H1 (cell line): ENCODE measurements at regions not wholly inside any gene's neighbourhood (a gene's known extent, or its start where the extent isn't known, plus 50 kb on each side); places are given as distances from the start of the nearest gene placed in this dataset.
A peak's percentile ranks its signal among the peaks of the same experiment; 100 is the strongest.

Experiments used
- CTCF ChIA-PET: fragments of 300-600 bp; sonication (Branson Sonifier 250); formaldehyde crosslinking; loops from one replicate; lab custom pipeline; 2021; ENCODE audit not compliant: partially characterized antibody; lab: Charles Lee
- POLR2A ChIA-PET: fragments of 300-600 bp; sonication (Branson Sonifier 250); formaldehyde crosslinking; loops from one replicate; lab custom pipeline; 2021; ENCODE audit warnings: inconsistent platforms; ENCODE audit not compliant: partially characterized antibody; lab: Charles Lee
- DNase-seq, 2 experiments: peaks; one replicate each; pipeline versions ENCODE4 v3.0.0 to v3.0.0-alpha.2; 2010 to 2022; ENCODE audit warnings: low spot score in 2 of 2, low read depth in 1 of 2, mixed read lengths in 1 of 2
- FAIRE-seq: peaks from 2 replicates; lab custom pipeline; 2011; peaks lifted over from hg19 to GRCh38; lab: Jason Lieb, UNC
- H2AFZ ChIP-seq: 2 replicates; pipeline ENCODE4 v1.8.1; 2012; ENCODE audit warnings: low read length, inconsistent platforms
- H2AK5ac ChIP-seq: 2 replicates; pipeline ENCODE4 v1.6.1; 2013; ENCODE audit warnings: low read depth, low read length
- H2BK120ac ChIP-seq: replicated peaks from 2 replicates; pipeline ENCODE3; 2013; ENCODE audit warnings: low read depth, low read length, inconsistent platforms
- H2BK12ac ChIP-seq: 2 replicates; pipeline ENCODE4 v1.6.1; 2013; ENCODE audit warnings: low read depth, low read length
- H2BK15ac ChIP-seq: 2 replicates; pipeline ENCODE4 v1.6.1; 2013; ENCODE audit warnings: low read length
- H2BK20ac ChIP-seq: 2 replicates; pipeline ENCODE4 v1.6.1; 2013; ENCODE audit warnings: low read length
- H2BK5ac ChIP-seq: 2 replicates; pipeline ENCODE4 v1.6.1; 2013; ENCODE audit warnings: low read depth, low read length
- H3K14ac ChIP-seq: 2 replicates; pipeline ENCODE4 v1.6.1; 2013; ENCODE audit warnings: inconsistent platforms; ENCODE audit not compliant: insufficient read length
- H3K18ac ChIP-seq: 2 replicates; pipeline ENCODE4 v1.6.1; 2013; ENCODE audit warnings: low read length; ENCODE audit errors: extremely low read depth
- H3K23ac ChIP-seq: 2 replicates; pipeline ENCODE4 v1.6.1; 2013; ENCODE audit warnings: inconsistent platforms; ENCODE audit not compliant: insufficient read length
- H3K23me2 ChIP-seq: 2 replicates; pipeline ENCODE4 v1.6.1; 2013; ENCODE audit warnings: low read depth, low read length
- H3K27ac ChIP-seq: 2 replicates; pipeline ENCODE4 v1.6.1; 2011; ENCODE audit warnings: low read depth, low read length, inconsistent platforms
- H3K27me3 ChIP-seq, 4 experiments: replicated peaks in 1 of 4; 1 replicate in 1 of 4; 2 replicates in 3 of 4; pipeline versions ENCODE4 v1.6.1 to v1.8.1; 2011 to 2013; ENCODE audit warnings: low read length in 3 of 4, mild to moderate bottlenecking in 3 of 4, inconsistent platforms in 2 of 4, mixed read lengths in 2 of 4, moderate library complexity in 1 of 4; ENCODE audit not compliant: control insufficient read depth in 3 of 4, insufficient read depth in 3 of 4; ENCODE audit errors: extremely low read depth in 1 of 4
- H3K36me3 ChIP-seq, 4 experiments: 2 replicates each; pipeline versions ENCODE4 v1.6.1 to v1.8.1; 2011 to 2013; ENCODE audit warnings: mild to moderate bottlenecking in 4 of 4, low read length in 3 of 4, moderate library complexity in 2 of 4, control low read depth in 1 of 4, inconsistent platforms in 1 of 4; ENCODE audit not compliant: insufficient read depth in 4 of 4, control insufficient read depth in 2 of 4
- H3K4ac ChIP-seq: replicated peaks from 2 replicates; pipeline ENCODE3; 2013; ENCODE audit warnings: low read length, low read depth, mixed read lengths, inconsistent platforms; ENCODE audit not compliant: insufficient read length
- H3K4me1 ChIP-seq, 4 experiments: replicated peaks in 1 of 4; 1 replicate in 1 of 4; 2 replicates in 3 of 4; pipeline versions ENCODE4 v1.6.1 to v1.8.1; 2011 to 2013; ENCODE audit warnings: low read length in 3 of 4, inconsistent platforms in 2 of 4, mixed read lengths in 1 of 4; ENCODE audit not compliant: insufficient read depth in 4 of 4, control insufficient read depth in 3 of 4
- H3K4me2 ChIP-seq, 2 experiments: 2 replicates each; pipeline versions ENCODE4 v1.6.1 to v1.8.1; 2011 to 2013; ENCODE audit warnings: low read depth in 2 of 2, low read length in 2 of 2, control low read depth in 1 of 2, inconsistent platforms in 1 of 2, mild to moderate bottlenecking in 1 of 2; ENCODE audit not compliant: insufficient read depth in 1 of 2
- H3K4me3 ChIP-seq, 4 experiments: fragments of 200-600, 300-600 bp in 1 of 4; sonication (generic), shearing (Covaris generic), sonication (Bioruptor Twin) in 1 of 4; 2 replicates each; pipeline versions ENCODE4 v1.5.1 to v1.8.1; 2011 to 2016; ENCODE audit warnings: low read length in 4 of 4, low read depth in 3 of 4, control low read depth in 2 of 4, inconsistent platforms in 2 of 4, mild to moderate bottlenecking in 2 of 4, mixed read lengths in 1 of 4, moderate library complexity in 1 of 4; ENCODE audit not compliant: insufficient read depth in 2 of 4; ENCODE audit errors: extremely low read depth in 1 of 4
- H3K56ac ChIP-seq: replicated peaks from 2 replicates; pipeline ENCODE3; 2013; ENCODE audit warnings: low read depth, mild to moderate bottlenecking, mixed read lengths, low read length, inconsistent platforms; ENCODE audit not compliant: insufficient read length
- H3K79me1 ChIP-seq: 2 replicates; pipeline ENCODE4 v1.6.1; 2013; ENCODE audit warnings: low read depth, low read length, control low read depth
- H3K79me2 ChIP-seq, 2 experiments: 2 replicates each; pipeline versions ENCODE4 v1.6.1 to v1.8.1; 2012 to 2013; ENCODE audit warnings: low read length in 2 of 2, mild to moderate bottlenecking in 2 of 2, inconsistent platforms in 1 of 2; ENCODE audit not compliant: insufficient read depth in 2 of 2, control insufficient read depth in 1 of 2
- H3K9ac ChIP-seq, 4 experiments: replicated peaks in 1 of 4; 1 replicate in 1 of 4; 2 replicates in 3 of 4; pipeline versions ENCODE4 v1.6.1 to v1.8.1; 2011 to 2013; ENCODE audit warnings: low read depth in 3 of 4, low read length in 3 of 4, control low read depth in 2 of 4, mild to moderate bottlenecking in 2 of 4, moderate library complexity in 2 of 4, inconsistent platforms in 1 of 4; ENCODE audit errors: extremely low read depth in 1 of 4
- H3K9me3 ChIP-seq, 2 experiments: 2 replicates each; pipeline versions ENCODE4 v1.6.1 to v1.8.1; 2012 to 2013; ENCODE audit warnings: mild to moderate bottlenecking in 2 of 2, moderate library complexity in 2 of 2, control low read depth in 1 of 2, inconsistent platforms in 1 of 2, low read depth in 1 of 2, low read length in 1 of 2, mixed read lengths in 1 of 2; ENCODE audit not compliant: insufficient read depth in 2 of 2
- H4K20me1 ChIP-seq, 2 experiments: replicated peaks in 1 of 2; 2 replicates each; pipeline versions ENCODE3 to v1.8.1; 2011 to 2013; ENCODE audit warnings: inconsistent platforms in 2 of 2, low read length in 2 of 2, mild to moderate bottlenecking in 1 of 2; ENCODE audit not compliant: insufficient read depth in 2 of 2, control insufficient read depth in 1 of 2
- H4K5ac ChIP-seq: 2 replicates; pipeline ENCODE4 v1.6.1; 2013; ENCODE audit warnings: low read length, low read depth, mixed read lengths, inconsistent platforms; ENCODE audit not compliant: insufficient read length
- H4K8ac ChIP-seq: 2 replicates; pipeline ENCODE4 v1.8.0; 2013; ENCODE audit warnings: mild to moderate bottlenecking, moderate library complexity, low read length, inconsistent platforms; ENCODE audit not compliant: insufficient read depth; ENCODE audit errors: extremely low read depth
- H4K91ac ChIP-seq: replicated peaks from 2 replicates; pipeline ENCODE3; 2013; ENCODE audit warnings: low read length, mixed read lengths, inconsistent platforms; ENCODE audit not compliant: insufficient read length
- CEBPB ChIP-seq: IDR thresholded peaks from 2 replicates; pipeline ENCODE4 v1.6.1; 2012; ENCODE audit warnings: low read depth, low read length
- HDAC6 ChIP-seq: IDR thresholded peaks from one replicate; pipeline ENCODE4 v1.7.1; 2012; ENCODE audit warnings: low read depth, mild to moderate bottlenecking, inconsistent platforms, low read length, moderate library complexity
- POLR2A ChIP-seq, 2 experiments: IDR thresholded peaks; 1 replicate in 1 of 2; 2 replicates in 1 of 2; pipeline ENCODE4 v1.6.1; 2011; ENCODE audit warnings: low read depth in 2 of 2, low read length in 2 of 2, mild to moderate bottlenecking in 2 of 2; ENCODE audit errors: control extremely low read depth in 1 of 2
- POU5F1 ChIP-seq: IDR thresholded peaks from 2 replicates; pipeline ENCODE4 v1.6.1; 2011; ENCODE audit warnings: low read depth, mild to moderate bottlenecking, low read length, moderate library complexity
- RAD21 ChIP-seq, 2 experiments: IDR thresholded peaks in 1 of 2; conservative IDR thresholded peaks in 1 of 2; 2 replicates each; pipeline ENCODE4 v1.6.1; 2011; ENCODE audit warnings: low read depth in 2 of 2, low read length in 2 of 2, improper control_type of control experiment in 1 of 2, inconsistent platforms in 1 of 2, mild to moderate bottlenecking in 1 of 2, moderate library complexity in 1 of 2
- SUZ12 ChIP-seq: fragments of 200-600 bp; sonication (generic); IDR thresholded peaks from 2 replicates; pipeline ENCODE4 v1.6.1; 2012; ENCODE audit warnings: mild to moderate bottlenecking, inconsistent platforms, low read length, moderate library complexity, mixed read lengths
- TEAD4 ChIP-seq: IDR thresholded peaks from 2 replicates; pipeline ENCODE4 v1.6.1; 2012; ENCODE audit warnings: low read depth, low read length, inconsistent platforms, mixed read lengths
- WGBS, 2 experiments: shearing (Covaris generic) in 1 of 2; methylation state at CpG; one replicate each; pipeline versions ENCODE4 v1.1.6 to v1.1.7; 2013 to 2015; ENCODE audit warnings: low lambda C conversion rate in 2 of 2, mixed read lengths in 2 of 2, inconsistent platforms in 1 of 2, low coverage in 1 of 2, missing lambda C conversion rate in 1 of 2; ENCODE audit not compliant: insufficient replicate concordance in 2 of 2, insufficient coverage in 1 of 2, insufficient read length in 1 of 2; ENCODE audit errors: extremely low coverage in 1 of 2, missing lambda C conversion rate in 1 of 2; 5-methylcytosine and 5-hydroxymethylcytosine counted together
- TF ChIP-seq, protein P1 (sequence below): IDR thresholded peaks from 2 replicates; pipeline ENCODE4 v1.6.1; 2012; ENCODE audit warnings: inconsistent platforms

DNA sequence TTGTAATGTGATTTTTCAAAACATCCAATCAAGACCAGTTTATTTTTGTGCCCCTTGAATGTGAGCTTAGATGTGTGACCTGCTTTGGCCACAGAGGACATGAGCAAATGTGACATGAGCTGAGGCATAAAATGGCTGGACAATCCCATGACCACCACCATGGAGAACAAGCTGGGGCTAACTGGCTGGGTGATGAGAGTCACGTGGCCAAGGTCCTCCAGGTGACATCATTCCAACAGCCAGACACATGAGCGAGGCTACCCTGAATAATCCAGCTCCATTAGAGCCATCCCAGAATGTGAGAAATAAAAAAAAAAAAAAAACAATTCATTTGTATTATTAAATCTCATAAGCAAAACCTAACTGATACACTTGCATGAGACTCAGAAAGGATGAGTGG, 90.4 kb upstream of the LDB2 start:
- FAIRE-seq (no peak), DNase-seq (peak in 1 of 2 experiments; percentile 20)
- no peak overlapping the region for H3K4me3 ChIP-seq
- H2AFZ ChIP-seq: no peak overlapping the region
- POLR2A ChIA-PET: no interaction called here
- no peak overlapping the region for H2BK5ac ChIP-seq
- CTCF ChIA-PET: interaction anchor here (0.6 to 0.9 kb wide), 3 partner anchors 29 to 201 kb away, joined by 3 to 4 read pairs (median 3); no protein-coding TSS in a partner anchor
- no peak overlapping the region for H3K18ac ChIP-seq
- peak overlapping the region; percentile 20; the same call in 1 of the 2 replicates for H2AK5ac ChIP-seq
- no peak overlapping the region; the same call in 1 of the 2 replicates for H2BK20ac ChIP-seq
- no peaks in the 10 kb centered on the region for H3K23me2 ChIP-seq
- H4K8ac ChIP-seq: no peak overlapping the region
- no peak overlapping the region for H2BK15ac ChIP-seq
- no peak overlapping the region for H3K14ac ChIP-seq
- 0 out of 7 replicates have a peak, but pooled peaks cover 0 to 2% (median 0%) of the 10 kb centered on the region in 4 experiments for H3K27me3 ChIP-seq
- H3K36me3 ChIP-seq: no peaks in the 10 kb centered on the region
- no peak overlapping the region for H3K4me2 ChIP-seq
- H4K20me1 ChIP-seq: no peaks in the 10 kb centered on the region
- H4K5ac ChIP-seq: no peak overlapping the region
- H3K9me3 ChIP-seq: no peaks in the 10 kb centered on the region
- H3K79me1 ChIP-seq: no peaks in the 10 kb centered on the region
- no peaks in the 10 kb centered on the region; a peak in 1 of 4 replicates for H3K79me2 ChIP-seq
- H2BK12ac ChIP-seq: no peak overlapping the region
- H3K56ac ChIP-seq: no peak overlapping the region
- no peak overlapping the region for H3K27ac ChIP-seq
- H3K9ac ChIP-seq: no peak overlapping the region
- H2BK120ac ChIP-seq: no peak overlapping the region
- no peak overlapping the region for H3K4ac ChIP-seq
- WGBS, 2 experiments: 95% methylated on average over 2 of the region's 2 CpGs; no CpG with 5 or more reads in 1 of the 2 experiments
- H3K4me1 ChIP-seq: peaks cover 0 to 2% (median under 1%) of the 10 kb centered on the region in 4 experiments; a peak in 3 of 7 replicates
- H4K91ac ChIP-seq: no peak overlapping the region
- H3K23ac ChIP-seq: no peak overlapping the region
- no peak for TF ChIP-seq POU5F1
- TF ChIP-seq, protein P1, sequence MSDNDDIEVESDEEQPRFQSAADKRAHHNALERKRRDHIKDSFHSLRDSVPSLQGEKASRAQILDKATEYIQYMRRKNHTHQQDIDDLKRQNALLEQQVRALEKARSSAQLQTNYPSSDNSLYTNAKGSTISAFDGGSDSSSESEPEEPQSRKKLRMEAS: no peak
- no peak for TF ChIP-seq RAD21 (IDR thresholded peaks at IDR 0.05 in 1 of 2, conservative IDR thresholded peaks at IDR 0.05 in 1 of 2; ENCODE audit: low read depth in 2 of 2, low read length in 2 of 2)
- no peak for TF ChIP-seq POLR2A (IDR thresholded peaks at IDR 0.05; ENCODE audit: control extremely low read depth in 1 of 2, low read depth in 2 of 2, low read length in 2 of 2)
- no peak for TF ChIP-seq HDAC6
- TF ChIP-seq SUZ12: no peak
- TF ChIP-seq TEAD4: no peak
- no peak for TF ChIP-seq CEBPB
